GM18520 (cell line): ENCODE measurements at regions not wholly inside any gene's neighbourhood (a gene's known extent, or its start where the extent isn't known, plus 50 kb on each side); places are given as distances from the start of the nearest gene placed in this dataset.

Source experiments
- ATAC-seq: cut with Tn5 transposase; IDR thresholded peaks from one replicate; pipeline ENCODE4 v1.9.1; 2021; ENCODE audit not compliant: unreplicated experiment

DNA sequence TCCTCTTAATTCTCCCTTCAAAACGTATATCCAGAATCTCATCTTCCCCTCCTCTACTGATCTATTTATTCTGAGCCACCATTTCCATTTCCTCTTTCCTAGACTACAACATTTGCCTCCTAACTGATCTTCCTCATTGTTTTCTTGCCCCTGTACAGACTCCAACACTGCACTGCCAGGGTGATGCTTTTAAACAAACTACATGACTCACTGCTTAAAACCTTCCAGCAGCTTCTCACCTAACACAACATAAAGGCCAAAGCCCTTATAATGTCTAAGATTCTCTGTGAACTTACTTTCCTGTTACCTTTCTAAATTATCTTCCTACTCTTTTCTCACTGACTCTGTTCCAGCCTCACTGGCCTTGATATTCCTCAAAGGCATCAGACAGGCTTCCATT, 161.0 kb upstream of the HS3ST1 start:
- no peak for ATAC-seq

DNA sequence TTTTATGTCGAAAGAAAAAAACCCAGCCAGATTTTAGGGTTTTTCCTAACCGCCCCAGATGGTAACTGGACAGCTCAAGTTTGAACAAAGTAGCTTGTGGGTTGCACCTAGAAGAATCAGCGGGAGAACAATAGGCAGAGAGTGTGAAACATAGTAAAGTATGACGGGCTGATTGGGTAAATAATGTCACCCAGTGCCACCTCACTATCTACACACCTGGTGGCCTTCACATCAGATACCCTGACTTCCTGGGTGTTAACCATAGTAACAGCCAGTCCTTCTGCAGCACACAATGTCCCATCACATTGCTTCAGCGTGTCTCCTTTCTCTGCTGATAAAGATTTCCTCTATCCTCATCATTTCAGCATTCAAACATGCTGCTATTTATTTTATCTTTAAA, 159.1 kb upstream of the HS3ST1 start:
- no peak for ATAC-seq

DNA sequence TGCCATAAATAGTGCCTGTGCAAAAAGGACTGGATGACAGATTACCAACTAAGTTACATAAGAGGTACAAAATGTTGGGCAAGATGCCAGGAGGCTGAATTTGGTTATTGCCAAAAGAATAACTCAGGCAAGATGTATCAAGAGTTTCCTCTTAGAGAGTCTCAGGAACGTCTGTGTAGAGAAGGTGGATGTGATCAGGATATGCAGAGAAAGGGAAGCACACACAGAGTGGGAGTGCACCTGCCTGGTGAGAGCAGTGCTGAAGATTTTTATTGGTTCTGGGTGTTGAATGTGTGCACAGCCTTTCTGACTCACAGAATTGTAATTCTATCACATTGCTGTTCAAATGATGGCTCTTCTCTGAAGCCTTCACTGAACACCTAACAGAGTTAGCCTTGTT, 156.8 kb upstream of the HS3ST1 start:
- no peak for ATAC-seq

DNA sequence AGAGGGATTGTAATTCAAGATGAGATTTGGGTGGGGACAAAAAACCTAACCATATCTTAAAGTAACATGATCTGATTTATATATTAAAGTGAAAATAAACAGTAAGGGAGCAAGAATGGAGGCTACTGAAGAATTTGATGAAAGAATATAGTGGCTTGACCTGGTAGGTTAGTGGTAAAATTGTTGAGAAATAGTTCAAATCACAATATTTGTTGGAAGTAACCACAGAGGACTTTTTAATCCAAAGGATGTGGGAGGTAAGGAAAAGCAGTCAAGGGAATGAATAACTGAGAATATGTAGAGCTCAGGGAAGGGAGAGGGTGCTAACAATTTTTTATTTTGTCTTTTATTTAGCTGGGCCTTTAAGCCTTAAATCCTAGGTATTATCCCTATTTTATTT, 139.8 kb upstream of the HS3ST1 start:
- ATAC-seq, result no peak

DNA sequence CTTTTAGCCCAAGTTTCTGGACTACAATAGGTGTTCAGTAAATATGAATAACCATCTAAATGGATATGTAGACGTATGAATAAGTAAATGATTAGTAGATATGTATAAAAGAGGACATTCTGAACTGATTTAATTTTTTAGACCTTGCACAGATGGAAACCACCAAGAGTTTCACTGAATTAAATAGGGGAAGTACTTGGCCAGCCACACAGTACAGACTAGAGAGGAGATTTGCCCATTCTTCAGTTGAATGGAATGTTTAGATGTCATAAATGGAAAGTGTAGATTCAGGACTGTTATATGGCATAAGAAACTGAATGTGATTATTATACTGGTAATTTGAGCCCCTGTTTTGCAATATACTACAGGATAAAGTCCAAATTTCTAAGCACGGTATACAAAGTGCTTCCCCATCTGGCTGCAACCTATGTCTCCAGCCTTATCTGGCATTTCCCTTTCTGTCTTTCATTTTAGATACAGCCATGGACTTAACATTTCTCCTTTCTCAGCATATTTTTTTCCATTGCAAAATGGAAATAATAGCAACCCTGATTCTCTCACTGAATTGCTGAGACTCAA, 137.8 kb upstream of the HS3ST1 start:
- ATAC-seq, result peak; percentile 88

DNA sequence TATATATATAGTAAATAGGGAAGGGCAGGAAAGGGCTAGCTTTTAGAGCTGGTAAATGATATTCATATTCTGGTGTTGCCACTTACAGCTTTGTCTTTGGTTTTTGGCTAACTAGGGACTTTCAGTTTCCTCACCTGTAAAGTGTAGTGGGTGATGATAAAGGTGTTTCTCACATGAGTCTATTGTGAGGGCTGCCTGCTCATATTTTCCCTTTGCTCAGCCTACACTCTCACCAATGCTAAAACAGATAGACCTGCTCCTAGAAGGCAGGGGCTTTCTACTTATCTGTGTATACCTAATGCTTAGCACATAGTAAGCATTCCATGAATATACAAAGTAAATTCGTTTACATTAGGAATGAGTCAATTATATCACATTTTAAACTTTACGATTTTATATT, 137.2 kb upstream of the HS3ST1 start:
- ATAC-seq, result peak; percentile 47

DNA sequence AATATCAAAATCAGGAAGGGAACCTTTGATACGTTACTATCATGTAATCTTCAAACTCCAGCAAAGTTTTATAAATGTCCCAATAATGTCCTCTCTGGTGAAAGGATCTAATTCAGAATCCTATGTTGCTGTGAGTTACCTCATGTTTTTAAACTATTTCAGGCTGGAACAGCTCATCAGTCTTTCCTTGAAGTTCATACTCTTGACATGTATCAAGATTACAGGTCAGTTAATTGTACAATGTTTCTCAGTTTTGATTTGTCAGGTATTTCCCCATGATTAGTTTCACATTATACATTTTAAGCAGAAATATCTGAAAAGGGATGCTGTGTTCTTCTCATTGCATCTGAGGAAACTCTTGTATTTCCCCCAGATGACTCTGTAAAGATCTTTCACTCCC, 136.5 kb upstream of the HS3ST1 start:
- no peak for ATAC-seq

DNA sequence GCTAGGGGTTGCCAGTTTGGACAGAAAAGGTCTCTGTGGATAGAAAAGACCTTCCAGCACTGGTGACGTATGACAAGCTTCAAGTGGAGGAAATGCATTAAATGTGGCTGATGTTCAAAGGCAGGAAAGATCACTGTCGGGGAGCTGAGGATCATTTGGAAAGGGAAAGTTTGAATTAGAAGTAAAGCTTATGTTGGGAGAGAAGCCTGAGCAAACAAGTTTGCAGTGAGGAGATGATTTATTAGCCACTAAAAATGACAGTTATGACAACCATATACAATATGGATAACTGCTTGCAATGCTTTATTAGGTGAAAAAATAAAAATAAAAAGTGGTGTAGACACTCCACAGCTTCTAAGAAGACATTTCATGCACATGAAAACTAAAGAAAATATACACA, 135.3 kb upstream of the HS3ST1 start:
- ATAC-seq, result no peak

DNA sequence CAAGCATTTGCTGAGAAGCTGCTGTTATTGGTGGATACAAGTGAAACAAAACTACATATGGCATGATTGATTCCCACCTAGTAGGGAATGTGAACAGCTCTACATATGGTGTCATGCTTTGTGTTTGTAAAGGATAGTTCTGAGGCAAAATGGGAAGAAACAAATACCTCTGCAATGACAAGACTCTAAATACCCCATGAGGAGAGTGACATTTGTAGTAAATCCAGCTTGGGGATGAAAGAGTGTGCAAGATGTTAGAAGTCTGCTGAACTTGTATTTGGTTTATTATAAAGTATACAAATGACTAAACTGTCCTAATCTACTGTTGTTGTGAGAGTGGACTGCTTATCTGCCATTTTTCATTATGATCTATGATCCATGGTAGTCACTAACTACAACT, 120.8 kb upstream of the HS3ST1 start:
- no peak for ATAC-seq

DNA sequence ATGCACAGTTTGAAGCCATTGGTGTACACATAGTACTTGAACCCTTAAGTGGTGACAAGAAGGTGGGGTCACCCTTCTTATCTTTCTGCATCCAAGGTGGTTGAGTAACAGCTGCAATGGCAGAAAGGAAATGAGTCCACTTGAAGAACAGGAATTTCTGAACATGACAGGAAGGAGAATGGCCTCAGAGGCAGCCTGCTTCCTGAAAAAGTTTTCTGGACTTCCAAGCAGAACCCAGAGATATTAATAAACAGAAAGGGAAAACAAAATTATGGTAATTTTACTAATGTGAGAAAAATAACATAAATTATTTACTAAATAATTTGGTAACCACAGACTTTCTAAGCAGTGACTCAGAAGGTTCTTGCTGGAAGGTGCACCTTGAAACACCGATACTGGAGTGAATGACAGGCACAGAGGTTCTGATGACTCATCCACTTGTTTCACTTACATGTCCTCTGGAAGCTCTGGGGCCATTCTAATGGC, 119.9 kb upstream of the HS3ST1 start:
- peak; percentile 98 for ATAC-seq

DNA sequence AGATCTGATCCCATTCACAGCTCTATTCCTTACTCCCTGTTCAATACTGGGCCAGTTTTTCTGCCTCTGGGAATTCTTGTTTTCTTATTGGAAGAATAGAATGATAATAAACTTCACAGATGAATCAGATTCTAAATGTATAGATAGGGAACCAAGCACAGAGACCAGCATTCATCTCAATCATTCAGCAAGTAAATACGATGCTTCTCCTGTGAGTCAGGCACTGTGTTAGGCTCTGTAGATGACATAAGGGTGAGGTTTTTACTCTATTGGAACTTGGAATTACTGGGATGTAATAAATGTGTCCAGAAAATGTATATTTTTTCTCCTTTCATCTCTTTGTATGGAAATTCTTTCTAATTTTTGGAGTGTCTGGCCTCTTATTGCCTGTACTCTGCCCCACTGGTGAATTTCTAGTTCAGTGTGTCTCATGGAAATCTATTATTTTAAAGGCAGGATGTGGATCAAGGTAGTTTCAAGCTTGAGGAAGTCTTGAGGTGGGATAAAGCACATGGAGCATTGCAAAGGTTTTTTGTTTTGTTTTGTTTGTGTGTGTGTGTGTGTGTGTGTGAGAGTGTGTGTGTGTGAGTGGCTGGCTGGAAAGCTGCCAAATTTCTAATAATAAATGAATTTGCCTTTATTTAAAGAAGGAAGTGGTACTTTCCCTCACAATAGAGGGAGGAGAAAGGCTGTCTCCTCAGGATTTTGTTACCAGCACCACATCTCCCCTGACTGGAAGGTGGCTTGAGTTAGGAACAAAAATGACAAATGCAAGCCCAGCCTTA, 117.9 kb upstream of the HS3ST1 start:
- ATAC-seq, result no peak

DNA sequence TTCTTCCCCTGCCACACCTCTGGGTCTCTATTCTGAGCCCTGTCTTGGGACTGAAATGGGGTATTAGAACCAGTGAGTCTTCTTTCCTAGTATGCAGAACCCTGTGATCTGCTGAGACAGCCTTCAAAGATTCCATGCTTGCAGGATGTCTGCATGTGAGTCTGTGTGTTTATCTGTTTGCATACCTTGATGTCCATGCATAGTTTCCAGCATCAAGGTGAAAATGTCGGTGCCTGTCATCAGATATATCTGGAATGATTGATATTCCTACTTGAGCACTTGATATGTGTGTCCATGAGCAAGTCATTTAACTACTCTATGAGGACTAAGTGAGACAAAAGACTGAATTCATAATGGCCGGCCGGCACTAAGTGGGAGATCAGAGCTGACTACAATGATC, 117.0 kb upstream of the HS3ST1 start:
- ATAC-seq, result no peak

DNA sequence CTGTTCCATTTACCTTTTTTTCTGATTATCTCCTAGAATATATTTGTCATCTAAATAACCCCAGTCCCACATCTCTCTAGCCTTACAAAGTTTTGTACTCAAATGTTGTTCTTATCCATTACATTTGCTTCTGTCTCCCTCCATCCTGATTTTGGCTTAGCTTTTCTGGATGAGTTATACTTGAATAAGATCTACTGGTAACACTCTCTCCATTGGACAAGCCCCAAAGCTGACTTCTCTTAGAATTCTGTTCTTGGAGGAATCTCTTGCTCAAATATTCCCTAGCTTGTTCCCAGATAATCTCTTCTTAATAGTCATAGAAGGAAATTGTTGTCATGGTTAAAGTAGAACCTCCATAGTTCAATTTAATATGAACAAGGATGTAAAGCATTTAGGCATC, 115.5 kb upstream of the HS3ST1 start:
- no peak for ATAC-seq

DNA sequence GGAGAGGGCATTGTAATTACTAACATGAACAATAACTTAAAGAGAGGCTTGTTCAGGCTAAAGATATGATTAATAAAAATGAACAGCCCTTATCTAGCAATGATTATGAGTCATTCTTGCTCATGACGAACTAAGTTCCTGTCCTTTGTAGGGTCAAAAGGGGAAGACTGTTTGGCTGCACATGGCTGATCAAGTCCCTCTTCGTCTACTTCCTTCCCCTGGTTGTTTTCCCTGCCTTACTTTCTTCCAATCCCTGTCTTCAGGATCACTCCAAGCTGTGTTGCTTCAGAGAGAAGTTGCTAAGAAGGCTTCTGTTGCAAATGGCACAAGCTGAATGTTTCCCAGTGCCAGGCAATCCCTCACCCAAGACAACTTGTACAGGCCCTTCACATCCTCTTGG, 115.0 kb upstream of the HS3ST1 start:
- no peak for ATAC-seq

DNA sequence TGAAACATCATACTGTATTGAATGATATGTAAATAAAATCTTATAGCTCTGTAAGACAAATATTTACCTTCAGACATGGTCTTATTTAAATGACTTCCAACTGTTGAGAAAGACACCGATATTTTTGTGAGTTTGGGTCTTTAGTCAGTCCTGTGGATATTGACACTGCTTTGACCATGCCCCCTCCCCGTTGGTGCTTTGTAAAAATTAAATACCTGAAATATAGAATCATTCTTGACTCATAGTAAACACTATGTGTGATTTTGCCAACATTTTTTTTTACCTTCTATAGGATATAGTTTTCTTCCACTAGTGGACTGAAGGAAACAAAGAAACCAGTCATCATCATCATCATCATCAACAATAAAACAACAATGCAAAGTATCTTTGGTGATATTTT, 114.3 kb upstream of the HS3ST1 start:
- ATAC-seq, result no peak

DNA sequence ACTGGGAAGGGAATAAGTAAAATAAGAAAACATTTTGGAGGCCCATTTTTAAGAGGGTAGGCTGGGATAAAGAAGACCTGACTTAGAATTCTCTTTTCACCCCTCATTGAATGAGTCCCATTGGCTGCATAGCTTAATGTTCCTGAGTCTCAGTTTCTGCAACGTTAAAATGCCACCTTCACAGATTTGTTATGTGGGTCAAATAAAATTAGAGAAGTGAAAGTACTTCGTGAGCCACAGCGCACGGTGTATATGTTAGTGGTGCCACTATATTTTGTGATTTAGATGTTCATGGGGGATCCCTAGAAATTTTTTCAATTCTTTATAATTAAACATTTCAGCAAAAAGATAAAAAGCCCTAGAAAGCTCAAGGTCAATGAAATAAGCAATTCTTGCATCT, 109.2 kb upstream of the HS3ST1 start:
- ATAC-seq, result peak; percentile 70

DNA sequence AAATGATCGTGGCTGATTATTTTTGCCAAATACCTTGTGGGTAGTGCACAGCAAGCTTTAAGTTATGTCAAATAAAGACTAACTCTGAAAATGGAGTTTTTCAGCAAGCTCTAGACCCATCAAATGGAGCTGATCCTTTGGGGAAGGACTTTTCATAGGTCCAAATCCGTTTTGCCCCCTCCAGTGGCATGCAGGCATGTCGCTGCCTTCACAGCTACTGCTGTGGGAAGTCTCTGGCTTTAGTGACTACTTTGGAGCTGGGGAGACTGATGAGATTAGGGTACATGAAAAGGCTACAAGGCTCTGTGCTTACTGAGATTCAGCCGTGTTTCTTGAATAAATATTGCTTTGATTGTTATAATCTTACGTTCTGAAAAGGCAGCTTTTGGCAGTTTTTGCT, 106.6 kb upstream of the HS3ST1 start:
- no peak for ATAC-seq

DNA sequence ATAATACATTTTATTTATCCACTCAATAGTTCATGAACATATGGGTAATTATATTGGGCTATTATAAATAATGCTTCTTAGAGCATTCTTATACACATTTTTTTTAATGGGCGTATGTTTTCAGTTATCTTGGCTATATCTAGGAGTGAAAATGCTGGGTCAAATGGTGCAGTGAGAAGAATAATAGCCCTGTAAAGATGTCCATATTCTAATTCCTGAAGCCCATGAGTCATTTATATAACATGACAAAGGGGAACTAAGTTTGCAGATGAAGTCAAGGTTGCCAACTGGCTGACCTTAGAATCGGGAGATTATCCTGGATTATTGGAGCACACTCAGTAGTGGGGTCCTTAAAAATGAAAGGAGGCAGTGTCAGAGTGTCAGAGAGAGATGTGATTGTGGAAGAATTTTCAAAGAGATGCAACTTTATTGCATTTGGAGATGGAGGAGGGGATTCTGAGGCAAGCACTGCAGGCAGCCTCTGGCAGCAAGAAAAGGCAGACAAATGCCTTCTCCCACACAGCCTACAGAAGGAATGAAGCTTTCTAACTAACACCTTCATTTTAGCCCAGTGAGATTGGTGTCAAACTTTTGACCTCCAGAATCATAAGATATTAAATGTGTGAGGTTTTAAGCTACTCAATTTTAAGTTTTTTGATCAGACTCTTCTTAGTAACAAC, 106.1 kb upstream of the HS3ST1 start:
- ATAC-seq, result no peak

DNA sequence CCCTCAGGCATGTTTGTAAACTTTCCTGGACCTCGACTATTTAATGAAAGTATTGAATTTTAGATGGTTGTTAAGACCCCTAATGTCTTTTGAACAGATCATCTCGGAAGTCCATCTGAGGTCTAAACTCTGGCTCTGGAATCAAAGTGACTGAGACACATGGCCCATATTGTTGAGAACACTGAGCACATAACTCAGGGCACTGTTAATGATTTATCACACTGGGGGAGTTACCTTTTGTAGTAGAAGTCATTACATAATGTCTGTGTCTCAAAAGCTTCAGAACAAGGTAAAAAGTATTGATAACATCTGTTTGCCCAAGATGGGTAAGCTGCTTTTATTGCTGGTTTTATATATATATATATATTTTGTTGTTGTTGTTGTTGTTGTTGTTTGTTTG, 103.4 kb upstream of the HS3ST1 start:
- ATAC-seq, result no peak

DNA sequence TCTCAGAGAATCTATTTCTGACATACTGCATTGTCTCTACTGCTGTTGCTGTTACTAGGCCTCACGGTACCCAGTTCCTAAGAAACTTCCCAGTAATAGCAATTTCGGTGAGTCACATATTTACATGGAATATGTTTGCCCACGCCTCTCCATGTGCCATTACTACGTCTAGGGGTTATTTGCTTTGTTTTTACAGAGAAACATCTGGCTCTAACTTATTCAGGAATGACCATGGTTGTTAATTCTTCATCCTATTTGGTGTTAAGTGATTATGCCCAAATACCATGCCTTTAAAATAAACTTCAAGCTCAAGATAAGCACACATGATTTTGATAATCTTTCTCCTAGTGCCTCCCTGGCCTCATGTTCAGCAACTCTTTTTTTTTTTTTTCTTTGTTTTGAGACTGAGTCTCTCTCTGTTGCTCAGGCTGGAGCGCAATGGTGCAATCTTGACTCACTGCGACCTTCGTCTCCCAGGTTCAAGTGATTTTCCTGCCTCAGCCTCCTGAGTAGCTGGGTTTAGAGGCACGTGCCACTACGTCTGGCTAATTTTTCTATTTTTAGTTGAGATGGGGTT, 101.0 kb upstream of the HS3ST1 start:
- no peak for ATAC-seq

DNA sequence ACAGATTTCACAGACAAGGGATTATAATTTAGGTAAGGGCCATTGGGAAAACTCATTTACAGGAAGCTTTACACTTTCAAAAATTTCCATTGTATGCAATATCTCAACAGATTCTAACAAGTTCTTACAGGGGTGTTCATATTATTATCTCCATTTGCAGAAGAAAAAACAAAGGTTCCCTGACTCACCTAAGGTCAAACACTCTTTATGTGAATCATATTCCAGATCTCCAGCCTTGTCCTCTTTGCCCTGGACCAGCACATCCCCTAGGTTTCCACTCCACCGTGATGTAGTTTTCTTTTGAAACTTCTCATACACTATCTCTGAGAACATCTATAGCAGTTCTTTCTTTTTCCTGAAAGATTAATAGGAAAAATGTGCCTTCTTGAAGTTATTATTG, 96.4 kb upstream of the HS3ST1 start:
- no peak for ATAC-seq

DNA sequence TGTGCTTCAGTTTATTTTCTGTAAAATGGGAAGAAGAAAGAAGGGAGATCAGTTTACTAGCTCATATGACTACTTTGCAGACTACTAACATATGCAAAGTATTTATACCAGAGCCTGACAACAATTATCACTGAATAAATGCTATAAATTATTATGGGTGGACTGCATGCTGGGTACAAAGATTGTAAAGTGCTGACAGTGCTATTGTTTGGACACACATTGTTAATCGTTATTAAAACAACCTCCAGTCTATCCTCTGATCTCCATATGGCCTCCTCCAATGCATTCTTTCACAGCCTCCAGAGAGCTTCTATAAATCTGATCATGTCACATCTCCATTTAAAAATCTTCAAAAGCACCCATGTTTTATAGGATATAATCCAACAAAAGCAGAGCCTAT, 90.1 kb upstream of the HS3ST1 start:
- no peak for ATAC-seq
